H1 (cell line): ENCODE measurements at regions not wholly inside any gene's neighbourhood (a gene's known extent, or its start where the extent isn't known, plus 50 kb on each side); places are given as distances from the start of the nearest gene placed in this dataset.

Experiments used
- KDM1A ChIP-seq: fragments of 200-600, 300-600 bp; sonication (generic); IDR thresholded peaks from 2 replicates; pipeline ENCODE4 v1.7.1; 2016; ENCODE audit warnings: mild to moderate bottlenecking, low read length, borderline replicate concordance
- MAFK ChIP-seq: IDR thresholded peaks from 2 replicates; pipeline ENCODE4 v1.6.1; 2012; ENCODE audit warnings: low read depth, mild to moderate bottlenecking, improper control_type of control experiment, low read length
- POLR2A ChIP-seq, 2 experiments: IDR thresholded peaks; 1 replicate in 1 of 2; 2 replicates in 1 of 2; pipeline ENCODE4 v1.6.1; 2011; ENCODE audit warnings: low read depth in 2 of 2, low read length in 2 of 2, mild to moderate bottlenecking in 2 of 2; ENCODE audit errors: control extremely low read depth in 1 of 2
- TCF12 ChIP-seq: IDR thresholded peaks from 2 replicates; pipeline ENCODE4 v1.6.1; 2011; ENCODE audit warnings: low read depth, mild to moderate bottlenecking, low read length

- TF ChIP-seq TCF12 (no peak), KDM1A (no peak), MAFK (no peak), POLR2A (IDR thresholded peaks at IDR 0.05; ENCODE audit: control extremely low read depth in 1 of 2, low read depth in 2 of 2, low read length in 2 of 2) (no peak)
Measured at GRCh38 chr20:56998438-56998837, 268.0 kb downstream of the BMP7 start.
